Ovary (tissue), 3 donors: ENCODE measurements at regions not wholly inside any gene's neighbourhood (a gene's known extent, or its start where the extent isn't known, plus 50 kb on each side); places are given as distances from the start of the nearest gene placed in this dataset.

Experiments used
- EP300 ChIP-seq: sonication (generic); formaldehyde crosslinking; IDR thresholded peaks from one replicate; pipeline ENCODE4 v1.6.1; 2017; ENCODE audit warnings: antibody characterized with exemption
- TF ChIP-seq, protein P1 (sequence below), 3 donors: fragments of 450-650 bp in 2 of 3; fragments of 200-600 bp in 1 of 3; IDR thresholded peaks; one replicate each; pipeline versions ENCODE4 v1.5.1 to v1.8.0; 2016 to 2022; ENCODE audit warnings: antibody characterized with exemption in 3 of 3, mild to moderate bottlenecking in 1 of 3
- donor health status: DM: no; HTN: no; CAD: no.

DNA sequence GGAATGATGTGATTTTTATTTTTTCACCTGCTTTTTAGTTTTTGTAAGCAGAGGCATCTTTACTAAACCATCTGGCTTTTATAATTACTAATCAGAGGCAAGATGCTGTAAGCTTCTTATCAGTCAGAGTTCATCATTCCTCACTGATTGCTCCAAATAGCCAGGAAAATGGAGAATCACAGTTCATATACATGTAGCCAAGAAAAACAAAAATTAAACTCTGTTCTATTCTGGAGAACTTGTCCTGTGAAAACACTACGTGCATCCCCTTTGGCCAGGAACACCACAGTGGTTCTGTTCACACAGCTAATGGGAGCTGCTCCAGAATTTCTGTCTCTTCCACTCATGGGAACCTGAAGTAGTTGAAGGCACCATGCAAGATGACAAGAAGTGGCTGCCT, 725.5 kb upstream of the CHRM3 start:
- TF ChIP-seq EP300, result no peak
- TF ChIP-seq, protein P1, sequence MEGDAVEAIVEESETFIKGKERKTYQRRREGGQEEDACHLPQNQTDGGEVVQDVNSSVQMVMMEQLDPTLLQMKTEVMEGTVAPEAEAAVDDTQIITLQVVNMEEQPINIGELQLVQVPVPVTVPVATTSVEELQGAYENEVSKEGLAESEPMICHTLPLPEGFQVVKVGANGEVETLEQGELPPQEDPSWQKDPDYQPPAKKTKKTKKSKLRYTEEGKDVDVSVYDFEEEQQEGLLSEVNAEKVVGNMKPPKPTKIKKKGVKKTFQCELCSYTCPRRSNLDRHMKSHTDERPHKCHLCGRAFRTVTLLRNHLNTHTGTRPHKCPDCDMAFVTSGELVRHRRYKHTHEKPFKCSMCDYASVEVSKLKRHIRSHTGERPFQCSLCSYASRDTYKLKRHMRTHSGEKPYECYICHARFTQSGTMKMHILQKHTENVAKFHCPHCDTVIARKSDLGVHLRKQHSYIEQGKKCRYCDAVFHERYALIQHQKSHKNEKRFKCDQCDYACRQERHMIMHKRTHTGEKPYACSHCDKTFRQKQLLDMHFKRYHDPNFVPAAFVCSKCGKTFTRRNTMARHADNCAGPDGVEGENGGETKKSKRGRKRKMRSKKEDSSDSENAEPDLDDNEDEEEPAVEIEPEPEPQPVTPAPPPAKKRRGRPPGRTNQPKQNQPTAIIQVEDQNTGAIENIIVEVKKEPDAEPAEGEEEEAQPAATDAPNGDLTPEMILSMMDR (IDR thresholded peaks at IDR 0.05), result no peak
